Activated CD8-positive, alpha-beta T cell treated with anti-CD3 and anti-CD28 coated beads for 36 hours (primary cell): ENCODE measurements at regions not wholly inside any gene's neighbourhood (a gene's known extent, or its start where the extent isn't known, plus 50 kb on each side); places are given as distances from the start of the nearest gene placed in this dataset.

Experiments used
- ATAC-seq: fragments of 200-7000 bp; cut with Tn5 transposase; one replicate; pipeline ENCODE4 v1.10.0; 2021; ENCODE audit warnings: mild to moderate bottlenecking, moderate library complexity
- CTCF ChIA-PET: fragments of 350-600 bp; sonication (Branson Sonifier 250); formaldehyde crosslinking; loops from one replicate; lab custom pipeline; 2021; ENCODE audit warnings: antibody characterized with exemption; lab: Charles Lee
- POLR2A ChIA-PET: fragments of 350-600 bp; sonication (Branson Sonifier 250); formaldehyde crosslinking; loops from one replicate; lab custom pipeline; 2021; ENCODE audit warnings: antibody characterized with exemption; lab: Charles Lee
- DNase-seq: peaks from one replicate; pipeline ENCODE4 v3.0.0-alpha.2; 2020
- H3K27ac Mint-ChIP-seq: one replicate; pipeline ENCODE4 v1.8.0; 2021; ENCODE audit warnings: mild to moderate bottlenecking, mixed read lengths
- H3K27me3 Mint-ChIP-seq: one replicate; pipeline ENCODE4 v1.8.0; 2021; ENCODE audit warnings: mixed read lengths
- H3K36me3 Mint-ChIP-seq: one replicate; pipeline ENCODE4 v1.8.0; 2021; ENCODE audit warnings: low read depth, mixed read lengths
- H3K4me1 Mint-ChIP-seq: one replicate; pipeline ENCODE4 v1.8.0; 2021; ENCODE audit warnings: low read depth, mixed read lengths
- H3K4me3 Mint-ChIP-seq: one replicate; pipeline ENCODE4 v1.8.0; 2021; ENCODE audit warnings: mild to moderate bottlenecking, moderate library complexity, mixed read lengths
- H3K9me3 Mint-ChIP-seq: one replicate; pipeline ENCODE4 v1.8.0; 2021; ENCODE audit warnings: mixed read lengths
- CTCF ChIP-seq: fragments of 200-600 bp; IDR thresholded peaks from one replicate; pipeline ENCODE4 v1.8.0; 2022; ENCODE audit warnings: antibody characterized with exemption, mild to moderate bottlenecking
- intact Hi-C: fragments of 100-400 bp; cut with micrococcal nuclease; formaldehyde crosslinking; loops from one replicate; pipeline ENCODE4 v1.10.0; 2022

- ChIA-PET POLR2A (no interaction called here), CTCF (no interaction called here)
- intact Hi-C loops = no loop called here
- no peak overlapping the region for H3K27ac Mint-ChIP-seq
- H3K9me3 Mint-ChIP-seq = no peaks in the 10 kb centered on the region
- no peak for DNase-seq
- no peak for ATAC-seq
- H3K4me3 Mint-ChIP-seq = no peak overlapping the region
- H3K4me1 Mint-ChIP-seq = no peaks in the 10 kb centered on the region
- TF ChIP-seq CTCF = no peak
- H3K36me3 Mint-ChIP-seq = no peaks in the 10 kb centered on the region
- H3K27me3 Mint-ChIP-seq = no peaks in the 10 kb centered on the region
These were observed 483.9 kb downstream of the PYDC2 start for GRCh38 chr3:191944835-191945234.

GRCh38 chr3:191952186-191952585 is 491.2 kb downstream of the PYDC2 start:
- Mint-ChIP-seq H3K9me3 (peaks cover 2% of the 10 kb centered on the region), H3K4me3 (no peak overlapping the region), H3K27ac (no peak overlapping the region), H3K4me1 (no peaks in the 10 kb centered on the region), H3K27me3 (no peaks in the 10 kb centered on the region), H3K36me3 (no peaks in the 10 kb centered on the region)
- intact Hi-C loops = no loop called here
- ATAC-seq (no peak), DNase-seq (no peak)
- TF ChIP-seq CTCF = no peak
- CTCF ChIA-PET = no interaction called here
- POLR2A ChIA-PET = no interaction called here

GRCh38 chr3:191952609-191953008 is 491.6 kb downstream of the PYDC2 start:
- Mint-ChIP-seq H3K4me1 (no peaks in the 10 kb centered on the region), H3K36me3 (no peaks in the 10 kb centered on the region), H3K9me3 (peaks cover 2% of the 10 kb centered on the region), H3K27ac (no peak overlapping the region), H3K4me3 (no peak overlapping the region), H3K27me3 (no peaks in the 10 kb centered on the region)
- no peak for TF ChIP-seq CTCF
- intact Hi-C loops = no loop called here
- ChIA-PET POLR2A (no interaction called here), CTCF (no interaction called here)
- ATAC-seq (no peak), DNase-seq (no peak)

GRCh38 chr3:191958980-191959671 is 498.2 kb downstream of the PYDC2 start:
- H3K9me3 Mint-ChIP-seq = peaks cover 1% of the 10 kb centered on the region
- POLR2A ChIA-PET = no interaction called here
- intact Hi-C loops = no loop called here

More at GRCh38 chr3:191958980-191959671, 498.2 kb downstream of the PYDC2 start:
- Mint-ChIP-seq H3K4me3 (no peak overlapping the region), H3K27ac (no peak overlapping the region), H3K36me3 (no peaks in the 10 kb centered on the region), H3K27me3 (no peaks in the 10 kb centered on the region), H3K4me1 (no peaks in the 10 kb centered on the region)
- no peak for ATAC-seq
- no peak for TF ChIP-seq CTCF
- DNase-seq = no peak
- CTCF ChIA-PET = no interaction called here
